ENCODE measurements at regions not wholly inside any gene's neighbourhood (a gene's known extent, or its start where the extent isn't known, plus 50 kb on each side); places are given as distances from the start of the nearest gene placed in this dataset.

DNA sequence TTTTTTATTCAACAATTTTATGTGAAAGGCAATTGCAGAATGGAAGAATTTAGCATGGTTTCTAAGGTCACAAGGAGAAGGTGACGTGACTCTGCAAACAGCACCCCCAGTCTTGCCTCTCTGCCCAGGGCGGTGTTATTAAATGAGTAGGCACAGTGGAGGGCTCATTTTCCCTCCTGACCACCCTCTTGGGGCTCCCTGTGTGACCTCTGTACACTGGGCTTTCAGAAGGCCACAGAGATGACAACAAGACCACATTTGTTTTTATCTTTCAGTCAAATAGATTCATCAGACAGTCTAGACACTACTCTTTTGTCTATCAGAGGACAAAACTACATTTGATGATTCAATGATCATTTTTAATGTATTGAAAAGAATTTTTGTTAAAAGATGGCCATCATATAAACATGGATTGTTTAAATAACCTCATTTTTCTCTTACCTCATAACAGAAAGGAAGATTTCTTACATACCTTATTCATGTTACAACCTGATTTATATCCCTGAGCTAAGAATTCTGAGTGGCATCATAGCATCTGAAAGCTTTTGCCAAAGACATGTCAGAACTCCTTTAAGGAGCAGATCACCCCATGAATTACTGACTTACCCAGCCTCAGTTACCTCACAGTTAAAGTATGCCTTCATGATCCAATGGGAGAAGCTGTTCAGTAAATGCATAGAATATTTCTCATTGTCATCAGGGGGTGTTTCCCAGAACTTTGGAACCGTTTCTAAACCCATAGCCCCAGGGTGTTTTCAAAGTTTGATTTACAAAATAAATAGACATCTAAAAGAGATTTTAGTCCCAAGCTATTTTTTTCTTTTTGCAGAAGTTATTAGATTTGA is 184.0 kb upstream of the RFC3 start:
- TF ChIP-seq, protein P1, sequence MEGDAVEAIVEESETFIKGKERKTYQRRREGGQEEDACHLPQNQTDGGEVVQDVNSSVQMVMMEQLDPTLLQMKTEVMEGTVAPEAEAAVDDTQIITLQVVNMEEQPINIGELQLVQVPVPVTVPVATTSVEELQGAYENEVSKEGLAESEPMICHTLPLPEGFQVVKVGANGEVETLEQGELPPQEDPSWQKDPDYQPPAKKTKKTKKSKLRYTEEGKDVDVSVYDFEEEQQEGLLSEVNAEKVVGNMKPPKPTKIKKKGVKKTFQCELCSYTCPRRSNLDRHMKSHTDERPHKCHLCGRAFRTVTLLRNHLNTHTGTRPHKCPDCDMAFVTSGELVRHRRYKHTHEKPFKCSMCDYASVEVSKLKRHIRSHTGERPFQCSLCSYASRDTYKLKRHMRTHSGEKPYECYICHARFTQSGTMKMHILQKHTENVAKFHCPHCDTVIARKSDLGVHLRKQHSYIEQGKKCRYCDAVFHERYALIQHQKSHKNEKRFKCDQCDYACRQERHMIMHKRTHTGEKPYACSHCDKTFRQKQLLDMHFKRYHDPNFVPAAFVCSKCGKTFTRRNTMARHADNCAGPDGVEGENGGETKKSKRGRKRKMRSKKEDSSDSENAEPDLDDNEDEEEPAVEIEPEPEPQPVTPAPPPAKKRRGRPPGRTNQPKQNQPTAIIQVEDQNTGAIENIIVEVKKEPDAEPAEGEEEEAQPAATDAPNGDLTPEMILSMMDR (conservative IDR thresholded peaks at IDR 0.05; ENCODE audit: low read depth, low read length) = no peak
- TF ChIP-seq MXI1 (IDR thresholded peaks at IDR 0.05; ENCODE audit: borderline replicate concordance, low read depth, low read length) = no peak
- TF ChIP-seq NFE2L2 (IDR thresholded peaks at IDR 0.05; ENCODE audit: low read depth, low read length) = no peak

Measured in IMR-90 (cell line).